HEK293T (cell line): ENCODE measurements at regions not wholly inside any gene's neighbourhood (a gene's known extent, or its start where the extent isn't known, plus 50 kb on each side); places are given as distances from the start of the nearest gene placed in this dataset.
A peak's percentile ranks its signal among the peaks of the same experiment; 100 is the strongest.

Experiments
- CTCF ChIA-PET: fragments of 350-600 bp; formaldehyde crosslinking; extraction: SDS; loops from one replicate; lab custom pipeline; 2021; ENCODE audit warnings: antibody characterized with exemption, inconsistent platforms; lab: Yijun Ruan, JAX
- POLR2A ChIA-PET: fragments of 350-600 bp; formaldehyde crosslinking; extraction: SDS; loops from one replicate; lab custom pipeline; 2020; ENCODE audit warnings: antibody characterized with exemption, inconsistent platforms; lab: Yijun Ruan, JAX
- DNase-seq: peaks from one replicate; pipeline ENCODE4 v3.0.0; 2012; ENCODE audit warnings: mixed read lengths; ENCODE audit errors: extremely low spot score
- ARNT ChIP-seq: fragments of 450-650 bp; IDR thresholded peaks from 2 replicates; pipeline ENCODE4 v1.6.1; 2017; ENCODE audit warnings: mild to moderate bottlenecking
- BHLHE40 ChIP-seq: fragments of 450-650 bp; IDR thresholded peaks from 2 replicates; pipeline ENCODE4 v1.6.1; 2016; ENCODE audit warnings: mild to moderate bottlenecking, moderate library complexity, borderline replicate concordance
- CTBP1 ChIP-seq: fragments of 450-650 bp; IDR thresholded peaks from 2 replicates; pipeline ENCODE4 v1.6.1; 2016; ENCODE audit warnings: borderline replicate concordance
- ELF4 ChIP-seq: fragments of 450-650 bp; IDR thresholded peaks from 2 replicates; pipeline ENCODE4 v1.6.1; 2017; ENCODE audit warnings: antibody characterized with exemption
- FOXA1 ChIP-seq: fragments of 450-650 bp; IDR thresholded peaks from 2 replicates; pipeline ENCODE4 v1.6.1; 2016; ENCODE audit warnings: mild to moderate bottlenecking
- FOXK2 ChIP-seq: fragments of 450-650 bp; IDR thresholded peaks from 2 replicates; pipeline ENCODE4 v1.6.1; 2016; ENCODE audit warnings: mild to moderate bottlenecking
- FOXM1 ChIP-seq: fragments of 450-650 bp; IDR thresholded peaks from 2 replicates; pipeline ENCODE4 v1.6.1; 2017; ENCODE audit warnings: mild to moderate bottlenecking, borderline replicate concordance
- HDGF ChIP-seq: fragments of 450-650 bp; IDR thresholded peaks from 2 replicates; pipeline ENCODE4 v1.6.1; 2017; ENCODE audit warnings: antibody characterized with exemption, borderline replicate concordance
- L3MBTL2 ChIP-seq: fragments of 450-650 bp; conservative IDR thresholded peaks from 2 replicates; pipeline ENCODE4 v1.6.1; 2016; ENCODE audit warnings: mild to moderate bottlenecking
- LEF1 ChIP-seq: fragments of 450-650 bp; IDR thresholded peaks from 2 replicates; pipeline ENCODE4 v1.6.1; 2017; ENCODE audit warnings: mild to moderate bottlenecking, borderline replicate concordance
- NFRKB ChIP-seq: fragments of 450-650 bp; IDR thresholded peaks from 2 replicates; pipeline ENCODE4 v1.6.1; 2016; ENCODE audit warnings: mild to moderate bottlenecking, moderate library complexity
- SP1 ChIP-seq: fragments of 450-650 bp; IDR thresholded peaks from 2 replicates; pipeline ENCODE4 v1.6.1; 2017
- SUZ12 ChIP-seq: fragments of 450-650 bp; IDR thresholded peaks from 2 replicates; pipeline ENCODE4 v1.6.1; 2016; ENCODE audit warnings: mild to moderate bottlenecking
- TARDBP ChIP-seq: fragments of 450-650 bp; IDR thresholded peaks from 2 replicates; pipeline ENCODE4 v1.6.1; 2016
- ZNF384 ChIP-seq: fragments of 450-650 bp; IDR thresholded peaks from 2 replicates; pipeline ENCODE4 v1.6.1; 2016
- TF ChIP-seq, protein P1 (sequence below): fragments of 450-650 bp; IDR thresholded peaks from 2 replicates; pipeline ENCODE4 v1.6.1; 2016

GRCh38 chr13:74835579-74835978 lies 646.4 kb downstream of the TBC1D4 start:
- DNase-seq: no peak
- CTCF ChIA-PET: no interaction called here
- POLR2A ChIA-PET: no interaction called here
- TF ChIP-seq CTBP1 (no peak), ZNF384 (no peak)

GRCh38 chr13:74825938-74826246 lies 656.1 kb downstream of the TBC1D4 start:
- CTCF ChIA-PET: no interaction called here

DNA sequence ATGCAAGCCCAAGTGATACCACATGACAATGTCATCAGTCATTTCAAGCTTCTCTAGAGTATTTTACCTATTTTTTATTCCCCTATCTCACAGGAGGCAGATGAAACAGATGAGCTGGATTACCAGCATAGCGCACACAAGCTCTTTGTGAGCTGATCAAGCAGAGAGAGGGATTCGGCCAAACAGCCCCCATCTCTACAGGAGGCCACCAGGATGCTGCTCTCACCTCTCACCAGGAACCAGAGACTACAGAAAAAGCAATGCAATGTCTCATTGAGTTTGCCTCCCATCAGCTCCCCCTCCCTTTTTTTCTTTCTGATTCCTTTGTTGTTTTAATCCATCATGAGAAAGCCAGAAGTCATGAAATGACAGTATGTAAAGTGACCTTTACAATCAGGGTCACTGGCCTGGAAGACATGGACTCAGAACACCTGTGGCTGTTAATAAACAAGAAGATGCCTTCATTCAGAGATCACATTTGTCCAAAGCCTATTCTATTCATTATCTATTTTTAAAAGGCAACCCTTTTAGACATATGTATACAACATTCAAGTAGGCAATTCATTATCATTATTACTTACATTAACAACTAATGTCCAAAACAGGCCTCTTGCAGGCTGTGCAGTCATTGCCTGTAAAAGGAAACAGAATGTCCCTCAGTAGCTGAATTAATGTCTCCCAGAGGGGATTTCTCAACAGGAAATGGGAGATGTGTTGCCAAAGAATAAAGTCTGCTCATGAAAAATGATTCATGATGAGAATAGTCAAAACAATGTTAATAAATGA lies 656.6 kb downstream of the TBC1D4 start:
- ChIA-PET POLR2A (no interaction called here), CTCF (no interaction called here)
- no peak for TF ChIP-seq NFRKB
- TF ChIP-seq ELF4: no peak
- no peak for TF ChIP-seq CTBP1
- TF ChIP-seq HDGF: no peak
- TF ChIP-seq ZNF384: no peak
- no peak for TF ChIP-seq FOXK2
- no peak for TF ChIP-seq BHLHE40
- no peak for TF ChIP-seq TARDBP
- TF ChIP-seq LEF1: no peak
- no peak for TF ChIP-seq FOXA1
- no peak for TF ChIP-seq SUZ12
- TF ChIP-seq, protein P1, sequence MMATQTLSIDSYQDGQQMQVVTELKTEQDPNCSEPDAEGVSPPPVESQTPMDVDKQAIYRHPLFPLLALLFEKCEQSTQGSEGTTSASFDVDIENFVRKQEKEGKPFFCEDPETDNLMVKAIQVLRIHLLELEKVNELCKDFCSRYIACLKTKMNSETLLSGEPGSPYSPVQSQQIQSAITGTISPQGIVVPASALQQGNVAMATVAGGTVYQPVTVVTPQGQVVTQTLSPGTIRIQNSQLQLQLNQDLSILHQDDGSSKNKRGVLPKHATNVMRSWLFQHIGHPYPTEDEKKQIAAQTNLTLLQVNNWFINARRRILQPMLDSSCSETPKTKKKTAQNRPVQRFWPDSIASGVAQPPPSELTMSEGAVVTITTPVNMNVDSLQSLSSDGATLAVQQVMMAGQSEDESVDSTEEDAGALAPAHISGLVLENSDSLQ: no peak
- no peak for DNase-seq

More at GRCh38 chr13:74825938-74826246, 656.1 kb downstream of the TBC1D4 start:
- TF ChIP-seq LEF1 (no peak), CTBP1 (no peak), FOXM1 (no peak), HDGF (no peak), ARNT (no peak), FOXA1 (no peak), ZNF384 (no peak), NFRKB (no peak), BHLHE40 (no peak), TARDBP (no peak), L3MBTL2 (no peak), SP1 (no peak), SUZ12 (no peak), FOXK2 (no peak)
- TF ChIP-seq, protein P1: no peak; the same call in 1 of the 2 replicates
- POLR2A ChIA-PET: no interaction called here
- no peak for DNase-seq

GRCh38 chr13:74820809-74821208 lies 661.2 kb downstream of the TBC1D4 start:
- TF ChIP-seq SP1 (no peak), FOXM1 (no peak), ELF4 (no peak), L3MBTL2 (no peak), FOXK2 (no peak), CTBP1 (no peak), LEF1 (no peak), SUZ12 (no peak), NFRKB (no peak), ZNF384 (no peak), ARNT (no peak)
- ChIA-PET POLR2A (no interaction called here), CTCF (no interaction called here)
- peak; percentile 22 for DNase-seq

DNA sequence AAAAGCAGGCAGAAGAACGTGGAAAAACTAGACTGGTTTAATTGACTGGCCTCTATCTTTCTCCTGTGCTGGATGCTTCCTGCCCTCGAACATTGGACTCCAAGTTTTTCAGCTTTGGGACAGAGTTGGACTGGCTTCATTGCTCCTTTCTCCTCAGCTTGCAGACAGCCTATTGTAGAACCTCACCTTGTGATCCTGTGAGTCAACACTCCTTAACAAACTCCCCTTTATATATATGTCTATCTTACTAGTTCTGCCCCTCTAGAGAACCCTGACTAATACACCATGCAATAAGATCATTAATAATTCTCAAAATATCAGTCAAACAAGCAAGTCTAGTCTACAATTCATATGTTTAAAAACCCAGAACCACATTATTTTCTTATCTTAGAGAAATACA lies 662.4 kb downstream of the TBC1D4 start:
- POLR2A ChIA-PET: no interaction called here
- CTCF ChIA-PET: no interaction called here
- no peak for DNase-seq
- TF ChIP-seq, protein P1: no peak

- no peak for DNase-seq
- POLR2A ChIA-PET: no interaction called here
- TF ChIP-seq LEF1 (no peak), CTBP1 (no peak)
- CTCF ChIA-PET: no interaction called here
Observed at GRCh38 chr13:74816737-74817136, 665.2 kb downstream of the TBC1D4 start.

DNA sequence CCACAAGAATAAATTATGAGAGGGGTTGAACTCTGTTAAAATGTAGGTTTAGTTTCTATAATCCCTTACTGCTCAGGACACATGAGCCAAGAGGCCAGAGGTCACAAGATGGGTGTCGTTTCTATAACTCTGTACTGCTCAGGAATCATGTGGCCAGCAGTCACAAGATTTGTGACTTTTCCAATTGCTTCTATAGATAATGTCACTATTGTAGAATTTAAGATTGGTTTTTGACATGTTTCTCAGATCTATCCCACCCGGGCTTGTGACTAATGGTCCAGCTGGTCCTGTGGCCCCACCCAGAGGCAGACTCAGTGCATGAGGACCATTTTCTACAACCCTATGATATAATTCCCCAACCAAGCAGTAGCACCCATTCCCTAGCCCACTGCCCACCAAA lies 662.0 kb upstream of the KLF12 start:
- DNase-seq: no peak
- CTCF ChIA-PET: no interaction called here
- TF ChIP-seq NFRKB (no peak), BHLHE40 (no peak), SUZ12 (no peak)
- POLR2A ChIA-PET: no interaction called here
